ENCODE measurements at regions not wholly inside any gene's neighbourhood (a gene's known extent, or its start where the extent isn't known, plus 50 kb on each side); places are given as distances from the start of the nearest gene placed in this dataset.
A peak's percentile ranks its signal among the peaks of the same experiment; 100 is the strongest.

- WGBS, result 83% methylated on average over 22 of the region's 22 CpGs
- no peaks in the 10 kb centered on the region for H3K79me1 ChIP-seq (replicated peaks; ENCODE audit: low read length, poor library complexity, severe bottlenecking)
- H3K14ac ChIP-seq (ENCODE audit: low read length in 2 of 2), result no peak overlapping the region
- no peak overlapping the region for H2BK5ac ChIP-seq (ENCODE audit: low read depth, low read length, poor library complexity, severe bottlenecking)
- no peaks in the 10 kb centered on the region for H3K4me1 ChIP-seq (ENCODE audit: control insufficient read depth, insufficient read depth, low read depth, low read length)
- no peak overlapping the region for H4K8ac ChIP-seq (ENCODE audit: low read length)
- H2BK120ac ChIP-seq (ENCODE audit: low read depth, low read length), result no peak overlapping the region
- H3K27me3 ChIP-seq (ENCODE audit: control insufficient read depth in 1 of 2, insufficient read depth in 1 of 2, low read length in 2 of 2), result no peaks in the 10 kb centered on the region
- H3K9ac ChIP-seq (ENCODE audit: low read length), result no peak overlapping the region
- DNase-seq, result no peak
- no peak overlapping the region for H3K4ac ChIP-seq (ENCODE audit: low read depth in 1 of 2, low read length in 2 of 2)
- no peak overlapping the region for H3K18ac ChIP-seq (ENCODE audit: low read depth in 1 of 2, low read length in 2 of 2)
- peaks cover 66% of the 10 kb centered on the region for H3K9me3 ChIP-seq (ENCODE audit: control insufficient read depth, low read length)
- no peaks in the 10 kb centered on the region for H3K36me3 ChIP-seq (ENCODE audit: control insufficient read depth in 1 of 2, insufficient read depth in 2 of 2, low read depth in 1 of 2, low read length in 2 of 2)
- H4K91ac ChIP-seq (ENCODE audit: low read length), result no peak overlapping the region
- no peak overlapping the region for H2AFZ ChIP-seq (ENCODE audit: low read depth, low read length)
- no peak overlapping the region for H2AK5ac ChIP-seq (ENCODE audit: low read length, severe bottlenecking)
- no peak overlapping the region for H2BK12ac ChIP-seq (ENCODE audit: low read length in 2 of 2)
- no peak overlapping the region for H3K27ac ChIP-seq (ENCODE audit: low read length, poor library complexity, severe bottlenecking)
- no peak overlapping the region for H2BK15ac ChIP-seq (ENCODE audit: low read depth, poor library complexity, severe bottlenecking)
- no peak overlapping the region for H3K4me3 ChIP-seq (ENCODE audit: insufficient read depth in 1 of 2, low read depth in 1 of 2, low read length in 2 of 2)
- H3K4me2 ChIP-seq (ENCODE audit: low read length, poor library complexity, severe bottlenecking), result no peak overlapping the region
- H3K23ac ChIP-seq (ENCODE audit: low read length in 2 of 2), result no peak overlapping the region
Measured at GRCh38 chr6:169378620-169379381, 125.2 kb upstream of the THBS2 start.

GRCh38 chr6:169376458-169376857 lies 122.8 kb upstream of the THBS2 start:
- no peak overlapping the region for H3K4me2 ChIP-seq (ENCODE audit: low read length, poor library complexity, severe bottlenecking)
- 90% methylated on average over 8 of the region's 10 CpGs for WGBS

GRCh38 chr6:169372589-169372988 lies 118.9 kb upstream of the THBS2 start:
- H3K4me3 ChIP-seq (ENCODE audit: insufficient read depth in 1 of 2, low read depth in 1 of 2, low read length in 2 of 2), result peak overlapping the region in 1 of 2 experiments; percentile 14
- H3K9ac ChIP-seq (ENCODE audit: low read length), result no peak overlapping the region
- no peak overlapping the region for H4K91ac ChIP-seq (ENCODE audit: low read length)
- no peak overlapping the region for H3K4me2 ChIP-seq (ENCODE audit: low read length, poor library complexity, severe bottlenecking)
- no peaks in the 10 kb centered on the region for H3K79me1 ChIP-seq (replicated peaks; ENCODE audit: low read length, poor library complexity, severe bottlenecking)
- peaks cover 8% of the 10 kb centered on the region for H3K4me1 ChIP-seq (ENCODE audit: control insufficient read depth, insufficient read depth, low read depth, low read length)
- no peak overlapping the region for H2AK5ac ChIP-seq (ENCODE audit: low read length, severe bottlenecking)
- H2BK15ac ChIP-seq (ENCODE audit: low read depth, poor library complexity, severe bottlenecking), result no peak overlapping the region
- no peaks in the 10 kb centered on the region for H3K36me3 ChIP-seq (ENCODE audit: control insufficient read depth in 1 of 2, insufficient read depth in 2 of 2, low read depth in 1 of 2, low read length in 2 of 2)
- H3K23ac ChIP-seq (ENCODE audit: low read length in 2 of 2), result peak overlapping the region in 1 of 2 experiments; percentile 42
- H3K27ac ChIP-seq (ENCODE audit: low read length, poor library complexity, severe bottlenecking), result no peak overlapping the region
- H3K9me3 ChIP-seq (ENCODE audit: control insufficient read depth, low read length), result peaks cover 37% of the 10 kb centered on the region
- no peak overlapping the region for H4K8ac ChIP-seq (ENCODE audit: low read length)
- H2BK5ac ChIP-seq (ENCODE audit: low read depth, low read length, poor library complexity, severe bottlenecking), result no peak overlapping the region
- no peak for DNase-seq
- no peak overlapping the region for H2AFZ ChIP-seq (ENCODE audit: low read depth, low read length)
- 67% methylated on average over 5 of the region's 5 CpGs for WGBS
- H3K14ac ChIP-seq (ENCODE audit: low read length in 2 of 2), result no peak overlapping the region
- no peak overlapping the region for H2BK120ac ChIP-seq (ENCODE audit: low read depth, low read length)
- no peaks in the 10 kb centered on the region for H3K27me3 ChIP-seq (ENCODE audit: control insufficient read depth in 1 of 2, insufficient read depth in 1 of 2, low read length in 2 of 2)
- no peak overlapping the region for H3K4ac ChIP-seq (ENCODE audit: low read depth in 1 of 2, low read length in 2 of 2)
- H3K18ac ChIP-seq (ENCODE audit: low read depth in 1 of 2, low read length in 2 of 2), result no peak overlapping the region
- H2BK12ac ChIP-seq (ENCODE audit: low read length in 2 of 2), result no peak overlapping the region

More at GRCh38 chr6:169376458-169376857, 122.8 kb upstream of the THBS2 start:
- no peak overlapping the region for H2BK120ac ChIP-seq (ENCODE audit: low read depth, low read length)
- H2BK5ac ChIP-seq (ENCODE audit: low read depth, low read length, poor library complexity, severe bottlenecking), result no peak overlapping the region
- peaks cover 61% of the 10 kb centered on the region for H3K9me3 ChIP-seq (ENCODE audit: control insufficient read depth, low read length)
- no peak for DNase-seq
- no peak overlapping the region for H3K4me3 ChIP-seq (ENCODE audit: insufficient read depth in 1 of 2, low read depth in 1 of 2, low read length in 2 of 2)
- H3K79me1 ChIP-seq (replicated peaks; ENCODE audit: low read length, poor library complexity, severe bottlenecking), result no peaks in the 10 kb centered on the region
- H3K4me1 ChIP-seq (ENCODE audit: control insufficient read depth, insufficient read depth, low read depth, low read length), result peaks cover 2% of the 10 kb centered on the region
- H3K36me3 ChIP-seq (ENCODE audit: control insufficient read depth in 1 of 2, insufficient read depth in 2 of 2, low read depth in 1 of 2, low read length in 2 of 2), result no peaks in the 10 kb centered on the region
- H2BK15ac ChIP-seq (ENCODE audit: low read depth, poor library complexity, severe bottlenecking), result no peak overlapping the region
- H3K18ac ChIP-seq (ENCODE audit: low read depth in 1 of 2, low read length in 2 of 2), result no peak overlapping the region
- H2AK5ac ChIP-seq (ENCODE audit: low read length, severe bottlenecking), result no peak overlapping the region
- no peak overlapping the region for H2AFZ ChIP-seq (ENCODE audit: low read depth, low read length)
- no peak overlapping the region for H2BK12ac ChIP-seq (ENCODE audit: low read length in 2 of 2)
- no peaks in the 10 kb centered on the region for H3K27me3 ChIP-seq (ENCODE audit: control insufficient read depth in 1 of 2, insufficient read depth in 1 of 2, low read length in 2 of 2)
- no peak overlapping the region for H3K14ac ChIP-seq (ENCODE audit: low read length in 2 of 2)
- no peak overlapping the region for H4K91ac ChIP-seq (ENCODE audit: low read length)
- no peak overlapping the region for H4K8ac ChIP-seq (ENCODE audit: low read length)
- H3K27ac ChIP-seq (ENCODE audit: low read length, poor library complexity, severe bottlenecking), result no peak overlapping the region
- no peak overlapping the region for H3K23ac ChIP-seq (ENCODE audit: low read length in 2 of 2)
- no peak overlapping the region for H3K9ac ChIP-seq (ENCODE audit: low read length)
- H3K4ac ChIP-seq (ENCODE audit: low read depth in 1 of 2, low read length in 2 of 2), result no peak overlapping the region

- no peak overlapping the region for H3K4me3 ChIP-seq (ENCODE audit: insufficient read depth in 1 of 2, low read depth in 1 of 2, low read length in 2 of 2)
- H3K4me1 ChIP-seq (ENCODE audit: control insufficient read depth, insufficient read depth, low read depth, low read length), result peaks cover 8% of the 10 kb centered on the region
- H3K23ac ChIP-seq (ENCODE audit: low read length in 2 of 2), result no peak overlapping the region
- no peak overlapping the region for H3K4me2 ChIP-seq (ENCODE audit: low read length, poor library complexity, severe bottlenecking)
- H3K14ac ChIP-seq (ENCODE audit: low read length in 2 of 2), result no peak overlapping the region
- H3K36me3 ChIP-seq (ENCODE audit: control insufficient read depth in 1 of 2, insufficient read depth in 2 of 2, low read depth in 1 of 2, low read length in 2 of 2), result no peaks in the 10 kb centered on the region
- H3K4ac ChIP-seq (ENCODE audit: low read depth in 1 of 2, low read length in 2 of 2), result no peak overlapping the region
- H4K91ac ChIP-seq (ENCODE audit: low read length), result no peak overlapping the region
- H2BK5ac ChIP-seq (ENCODE audit: low read depth, low read length, poor library complexity, severe bottlenecking), result no peak overlapping the region
- no peaks in the 10 kb centered on the region for H3K79me1 ChIP-seq (replicated peaks; ENCODE audit: low read length, poor library complexity, severe bottlenecking)
- H4K8ac ChIP-seq (ENCODE audit: low read length), result no peak overlapping the region
- WGBS, result 89% methylated on average over 9 of the region's 12 CpGs
- no peak overlapping the region for H2AK5ac ChIP-seq (ENCODE audit: low read length, severe bottlenecking)
- H3K9ac ChIP-seq (ENCODE audit: low read length), result no peak overlapping the region
- DNase-seq, result peak; percentile 3
- H2BK120ac ChIP-seq (ENCODE audit: low read depth, low read length), result no peak overlapping the region
- no peak overlapping the region for H2BK15ac ChIP-seq (ENCODE audit: low read depth, poor library complexity, severe bottlenecking)
- no peak overlapping the region for H2AFZ ChIP-seq (ENCODE audit: low read depth, low read length)
- H3K27me3 ChIP-seq (ENCODE audit: control insufficient read depth in 1 of 2, insufficient read depth in 1 of 2, low read length in 2 of 2), result no peaks in the 10 kb centered on the region
- no peak overlapping the region for H2BK12ac ChIP-seq (ENCODE audit: low read length in 2 of 2)
- H3K27ac ChIP-seq (ENCODE audit: low read length, poor library complexity, severe bottlenecking), result no peak overlapping the region
- no peak overlapping the region for H3K18ac ChIP-seq (ENCODE audit: low read depth in 1 of 2, low read length in 2 of 2)
- H3K9me3 ChIP-seq (ENCODE audit: control insufficient read depth, low read length), result peaks cover 34% of the 10 kb centered on the region
Measured at GRCh38 chr6:169371344-169372127, 117.9 kb upstream of the THBS2 start.

Data from mesenchymal stem cell (in vitro differentiated cells and primary cell).